H1 (cell line): ENCODE measurements at regions not wholly inside any gene's neighbourhood (a gene's known extent, or its start where the extent isn't known, plus 50 kb on each side); places are given as distances from the start of the nearest gene placed in this dataset.

Source experiments
- CTCF ChIA-PET: fragments of 300-600 bp; sonication (Branson Sonifier 250); formaldehyde crosslinking; loops from one replicate; lab custom pipeline; 2021; ENCODE audit not compliant: partially characterized antibody; lab: Charles Lee
- POLR2A ChIA-PET: fragments of 300-600 bp; sonication (Branson Sonifier 250); formaldehyde crosslinking; loops from one replicate; lab custom pipeline; 2021; ENCODE audit warnings: inconsistent platforms; ENCODE audit not compliant: partially characterized antibody; lab: Charles Lee
- DNase-seq, 2 experiments: peaks; one replicate each; pipeline versions ENCODE4 v3.0.0 to v3.0.0-alpha.2; 2010 to 2022; ENCODE audit warnings: low spot score in 2 of 2, low read depth in 1 of 2, mixed read lengths in 1 of 2
- FAIRE-seq: peaks from 2 replicates; lab custom pipeline; 2011; peaks lifted over from hg19 to GRCh38; lab: Jason Lieb, UNC
- H2AFZ ChIP-seq: 2 replicates; pipeline ENCODE4 v1.8.1; 2012; ENCODE audit warnings: low read length, inconsistent platforms
- H2AK5ac ChIP-seq: 2 replicates; pipeline ENCODE4 v1.6.1; 2013; ENCODE audit warnings: low read depth, low read length
- H2BK120ac ChIP-seq: replicated peaks from 2 replicates; pipeline ENCODE3; 2013; ENCODE audit warnings: low read depth, low read length, inconsistent platforms
- H2BK12ac ChIP-seq: 2 replicates; pipeline ENCODE4 v1.6.1; 2013; ENCODE audit warnings: low read depth, low read length
- H2BK15ac ChIP-seq: 2 replicates; pipeline ENCODE4 v1.6.1; 2013; ENCODE audit warnings: low read length
- H2BK20ac ChIP-seq: 2 replicates; pipeline ENCODE4 v1.6.1; 2013; ENCODE audit warnings: low read length
- H2BK5ac ChIP-seq: 2 replicates; pipeline ENCODE4 v1.6.1; 2013; ENCODE audit warnings: low read depth, low read length
- H3K14ac ChIP-seq: 2 replicates; pipeline ENCODE4 v1.6.1; 2013; ENCODE audit warnings: inconsistent platforms; ENCODE audit not compliant: insufficient read length
- H3K18ac ChIP-seq: 2 replicates; pipeline ENCODE4 v1.6.1; 2013; ENCODE audit warnings: low read length; ENCODE audit errors: extremely low read depth
- H3K23ac ChIP-seq: 2 replicates; pipeline ENCODE4 v1.6.1; 2013; ENCODE audit warnings: inconsistent platforms; ENCODE audit not compliant: insufficient read length
- H3K23me2 ChIP-seq: 2 replicates; pipeline ENCODE4 v1.6.1; 2013; ENCODE audit warnings: low read depth, low read length
- H3K27ac ChIP-seq: 2 replicates; pipeline ENCODE4 v1.6.1; 2011; ENCODE audit warnings: low read depth, low read length, inconsistent platforms
- H3K27me3 ChIP-seq, 4 experiments: replicated peaks in 1 of 4; 1 replicate in 1 of 4; 2 replicates in 3 of 4; pipeline versions ENCODE4 v1.6.1 to v1.8.1; 2011 to 2013; ENCODE audit warnings: low read length in 3 of 4, mild to moderate bottlenecking in 3 of 4, inconsistent platforms in 2 of 4, mixed read lengths in 2 of 4, moderate library complexity in 1 of 4; ENCODE audit not compliant: control insufficient read depth in 3 of 4, insufficient read depth in 3 of 4; ENCODE audit errors: extremely low read depth in 1 of 4
- H3K36me3 ChIP-seq, 4 experiments: 2 replicates each; pipeline versions ENCODE4 v1.6.1 to v1.8.1; 2011 to 2013; ENCODE audit warnings: mild to moderate bottlenecking in 4 of 4, low read length in 3 of 4, moderate library complexity in 2 of 4, control low read depth in 1 of 4, inconsistent platforms in 1 of 4; ENCODE audit not compliant: insufficient read depth in 4 of 4, control insufficient read depth in 2 of 4
- H3K4ac ChIP-seq: replicated peaks from 2 replicates; pipeline ENCODE3; 2013; ENCODE audit warnings: low read length, low read depth, mixed read lengths, inconsistent platforms; ENCODE audit not compliant: insufficient read length
- H3K4me1 ChIP-seq, 4 experiments: replicated peaks in 1 of 4; 1 replicate in 1 of 4; 2 replicates in 3 of 4; pipeline versions ENCODE4 v1.6.1 to v1.8.1; 2011 to 2013; ENCODE audit warnings: low read length in 3 of 4, inconsistent platforms in 2 of 4, mixed read lengths in 1 of 4; ENCODE audit not compliant: insufficient read depth in 4 of 4, control insufficient read depth in 3 of 4
- H3K4me2 ChIP-seq, 2 experiments: 2 replicates each; pipeline versions ENCODE4 v1.6.1 to v1.8.1; 2011 to 2013; ENCODE audit warnings: low read depth in 2 of 2, low read length in 2 of 2, control low read depth in 1 of 2, inconsistent platforms in 1 of 2, mild to moderate bottlenecking in 1 of 2; ENCODE audit not compliant: insufficient read depth in 1 of 2
- H3K4me3 ChIP-seq, 4 experiments: fragments of 200-600, 300-600 bp in 1 of 4; sonication (generic), shearing (Covaris generic), sonication (Bioruptor Twin) in 1 of 4; 2 replicates each; pipeline versions ENCODE4 v1.5.1 to v1.8.1; 2011 to 2016; ENCODE audit warnings: low read length in 4 of 4, low read depth in 3 of 4, control low read depth in 2 of 4, inconsistent platforms in 2 of 4, mild to moderate bottlenecking in 2 of 4, mixed read lengths in 1 of 4, moderate library complexity in 1 of 4; ENCODE audit not compliant: insufficient read depth in 2 of 4; ENCODE audit errors: extremely low read depth in 1 of 4
- H3K56ac ChIP-seq: replicated peaks from 2 replicates; pipeline ENCODE3; 2013; ENCODE audit warnings: low read depth, mild to moderate bottlenecking, mixed read lengths, low read length, inconsistent platforms; ENCODE audit not compliant: insufficient read length
- H3K79me1 ChIP-seq: 2 replicates; pipeline ENCODE4 v1.6.1; 2013; ENCODE audit warnings: low read depth, low read length, control low read depth
- H3K79me2 ChIP-seq, 2 experiments: 2 replicates each; pipeline versions ENCODE4 v1.6.1 to v1.8.1; 2012 to 2013; ENCODE audit warnings: low read length in 2 of 2, mild to moderate bottlenecking in 2 of 2, inconsistent platforms in 1 of 2; ENCODE audit not compliant: insufficient read depth in 2 of 2, control insufficient read depth in 1 of 2
- H3K9ac ChIP-seq, 4 experiments: replicated peaks in 1 of 4; 1 replicate in 1 of 4; 2 replicates in 3 of 4; pipeline versions ENCODE4 v1.6.1 to v1.8.1; 2011 to 2013; ENCODE audit warnings: low read depth in 3 of 4, low read length in 3 of 4, control low read depth in 2 of 4, mild to moderate bottlenecking in 2 of 4, moderate library complexity in 2 of 4, inconsistent platforms in 1 of 4; ENCODE audit errors: extremely low read depth in 1 of 4
- H3K9me3 ChIP-seq, 2 experiments: 2 replicates each; pipeline versions ENCODE4 v1.6.1 to v1.8.1; 2012 to 2013; ENCODE audit warnings: mild to moderate bottlenecking in 2 of 2, moderate library complexity in 2 of 2, control low read depth in 1 of 2, inconsistent platforms in 1 of 2, low read depth in 1 of 2, low read length in 1 of 2, mixed read lengths in 1 of 2; ENCODE audit not compliant: insufficient read depth in 2 of 2
- H4K20me1 ChIP-seq, 2 experiments: replicated peaks in 1 of 2; 2 replicates each; pipeline versions ENCODE3 to v1.8.1; 2011 to 2013; ENCODE audit warnings: inconsistent platforms in 2 of 2, low read length in 2 of 2, mild to moderate bottlenecking in 1 of 2; ENCODE audit not compliant: insufficient read depth in 2 of 2, control insufficient read depth in 1 of 2
- H4K5ac ChIP-seq: 2 replicates; pipeline ENCODE4 v1.6.1; 2013; ENCODE audit warnings: low read length, low read depth, mixed read lengths, inconsistent platforms; ENCODE audit not compliant: insufficient read length
- H4K8ac ChIP-seq: 2 replicates; pipeline ENCODE4 v1.8.0; 2013; ENCODE audit warnings: mild to moderate bottlenecking, moderate library complexity, low read length, inconsistent platforms; ENCODE audit not compliant: insufficient read depth; ENCODE audit errors: extremely low read depth
- H4K91ac ChIP-seq: replicated peaks from 2 replicates; pipeline ENCODE3; 2013; ENCODE audit warnings: low read length, mixed read lengths, inconsistent platforms; ENCODE audit not compliant: insufficient read length
- CHD2 ChIP-seq: IDR thresholded peaks from 2 replicates; pipeline ENCODE4 v1.6.1; 2012; ENCODE audit warnings: low read length, improper control_type of control experiment
- EGR1 ChIP-seq: IDR thresholded peaks from 2 replicates; pipeline ENCODE4 v1.6.1; 2011; ENCODE audit warnings: low read depth, low read length, borderline replicate concordance
- HDAC6 ChIP-seq: IDR thresholded peaks from one replicate; pipeline ENCODE4 v1.7.1; 2012; ENCODE audit warnings: low read depth, mild to moderate bottlenecking, inconsistent platforms, low read length, moderate library complexity
- JUND ChIP-seq: IDR thresholded peaks from 2 replicates; pipeline ENCODE4 v1.6.1; 2011; ENCODE audit warnings: mild to moderate bottlenecking, improper control_type of control experiment, low read length
- KDM1A ChIP-seq: fragments of 200-600, 300-600 bp; sonication (generic); IDR thresholded peaks from 2 replicates; pipeline ENCODE4 v1.7.1; 2016; ENCODE audit warnings: mild to moderate bottlenecking, low read length, borderline replicate concordance
- KDM5A ChIP-seq: fragments of 200-600 bp; IDR thresholded peaks from 2 replicates; pipeline ENCODE4 v1.7.1; 2012; ENCODE audit warnings: mild to moderate bottlenecking, low read length, inconsistent platforms, mixed read lengths
- MAFK ChIP-seq: IDR thresholded peaks from 2 replicates; pipeline ENCODE4 v1.6.1; 2012; ENCODE audit warnings: low read depth, mild to moderate bottlenecking, improper control_type of control experiment, low read length
- NANOG ChIP-seq: IDR thresholded peaks from 2 replicates; pipeline ENCODE4 v1.6.1; 2011; ENCODE audit warnings: low read length, low read depth, mild to moderate bottlenecking, inconsistent platforms; ENCODE audit not compliant: insufficient read depth, poor library complexity, severe bottlenecking
- POLR2A ChIP-seq, 2 experiments: IDR thresholded peaks; 1 replicate in 1 of 2; 2 replicates in 1 of 2; pipeline ENCODE4 v1.6.1; 2011; ENCODE audit warnings: low read depth in 2 of 2, low read length in 2 of 2, mild to moderate bottlenecking in 2 of 2; ENCODE audit errors: control extremely low read depth in 1 of 2
- RNF2 ChIP-seq: fragments of 200-900, 300-1000 bp; sonication (generic); IDR thresholded peaks from 2 replicates; pipeline ENCODE4 v1.7.1; 2016; ENCODE audit warnings: borderline replicate concordance, low read depth, mild to moderate bottlenecking, antibody characterized with exemption, low read length; ENCODE audit not compliant: poor library complexity, severe bottlenecking; ENCODE audit errors: missing control alignments
- SIX5 ChIP-seq: IDR thresholded peaks from 2 replicates; pipeline ENCODE4 v1.6.1; 2011; ENCODE audit warnings: mild to moderate bottlenecking, low read depth, low read length
- SUZ12 ChIP-seq: fragments of 200-600 bp; sonication (generic); IDR thresholded peaks from 2 replicates; pipeline ENCODE4 v1.6.1; 2012; ENCODE audit warnings: mild to moderate bottlenecking, inconsistent platforms, low read length, moderate library complexity, mixed read lengths
- TAF7 ChIP-seq: optimal IDR thresholded peaks from 2 replicates; pipeline ENCODE3; 2011; ENCODE audit warnings: low read depth, mild to moderate bottlenecking, inconsistent platforms, low read length, moderate library complexity, borderline replicate concordance
- TBP ChIP-seq: IDR thresholded peaks from 2 replicates; pipeline ENCODE4 v1.6.1; 2011; ENCODE audit warnings: low read depth, low read length, improper control_type of control experiment
- YY1 ChIP-seq: IDR thresholded peaks from 2 replicates; pipeline ENCODE4 v1.6.1; 2011; ENCODE audit warnings: low read depth, mild to moderate bottlenecking, low read length
- WGBS, 2 experiments: shearing (Covaris generic) in 1 of 2; methylation state at CpG; one replicate each; pipeline versions ENCODE4 v1.1.6 to v1.1.7; 2013 to 2015; ENCODE audit warnings: low lambda C conversion rate in 2 of 2, mixed read lengths in 2 of 2, inconsistent platforms in 1 of 2, low coverage in 1 of 2, missing lambda C conversion rate in 1 of 2; ENCODE audit not compliant: insufficient replicate concordance in 2 of 2, insufficient coverage in 1 of 2, insufficient read length in 1 of 2; ENCODE audit errors: extremely low coverage in 1 of 2, missing lambda C conversion rate in 1 of 2; 5-methylcytosine and 5-hydroxymethylcytosine counted together

DNA sequence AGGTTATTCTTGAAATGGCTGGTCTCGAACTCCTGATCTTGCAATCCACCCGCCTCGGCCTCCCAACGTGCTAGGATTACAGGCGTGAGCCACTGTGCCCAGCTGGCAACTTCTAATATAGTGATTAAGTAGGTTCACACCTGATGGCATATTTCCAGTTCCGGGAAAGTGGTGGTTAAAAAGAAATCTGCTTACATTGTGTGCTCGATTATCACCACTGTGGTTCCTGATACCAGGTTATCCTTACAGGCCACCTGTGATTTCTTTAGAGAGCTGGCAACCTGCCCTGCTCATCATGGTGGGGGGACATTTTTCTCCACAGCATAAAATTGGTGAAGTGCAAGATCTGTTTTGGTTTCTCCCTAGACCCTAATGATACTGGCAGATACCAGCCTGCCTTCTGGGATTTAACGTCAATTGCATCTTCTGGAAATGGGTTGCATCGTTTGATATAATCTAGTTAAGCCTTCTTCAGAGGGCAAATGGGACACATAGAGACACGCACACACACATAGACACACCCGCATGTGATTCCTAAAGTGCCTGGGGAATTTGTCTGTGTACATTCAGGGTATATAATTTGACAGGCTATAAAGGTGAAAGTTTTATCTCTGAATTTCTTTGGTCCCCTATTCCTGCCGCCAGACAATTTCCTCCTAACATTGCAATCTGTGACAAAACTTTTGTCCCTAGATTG lies 49.7 kb upstream of the CITED2 start:
- H3K56ac ChIP-seq = no peak overlapping the region
- no peak overlapping the region for H3K4me2 ChIP-seq
- peaks cover 0 to 3% (median 0%) of the 10 kb centered on the region in 4 experiments; a peak in 1 of 7 replicates for H3K4me1 ChIP-seq
- H3K9me3 ChIP-seq = no peaks in the 10 kb centered on the region
- H2BK20ac ChIP-seq = no peak overlapping the region
- no peak for DNase-seq
- 94% methylated on average over 12 of the region's 12 CpGs; no CpG with 5 or more reads in 1 of the 2 experiments for WGBS, 2 experiments
- no peaks in the 10 kb centered on the region for H3K79me2 ChIP-seq
- H4K91ac ChIP-seq = no peak overlapping the region
- H3K27ac ChIP-seq = no peak overlapping the region
- no peak overlapping the region for H2AFZ ChIP-seq
- no peak for FAIRE-seq
- no peaks in the 10 kb centered on the region for H3K79me1 ChIP-seq
- no peak overlapping the region for H3K23ac ChIP-seq
- ChIA-PET POLR2A (no interaction called here), CTCF (interaction anchor here (0.6 kb wide), 1 partner anchor 45 kb away, joined by 3 read pairs; no protein-coding TSS in a partner anchor)
- H4K20me1 ChIP-seq = no peaks in the 10 kb centered on the region
- no peak overlapping the region for H2BK12ac ChIP-seq
- no peaks in the 10 kb centered on the region for H3K36me3 ChIP-seq
- H3K4ac ChIP-seq = no peak overlapping the region
- H4K5ac ChIP-seq = no peak overlapping the region
- no peak overlapping the region for H2BK15ac ChIP-seq
- H3K23me2 ChIP-seq = no peaks in the 10 kb centered on the region
- no peak overlapping the region for H2AK5ac ChIP-seq
- no peak overlapping the region for H2BK5ac ChIP-seq
- H3K4me3 ChIP-seq = no peak overlapping the region
- no peaks in the 10 kb centered on the region for H3K27me3 ChIP-seq
- H3K9ac ChIP-seq = no peak overlapping the region
- H3K14ac ChIP-seq = no peak overlapping the region
- no peak overlapping the region for H3K18ac ChIP-seq
- no peak overlapping the region for H2BK120ac ChIP-seq
- no peak overlapping the region for H4K8ac ChIP-seq
- TF ChIP-seq TBP (no peak), EGR1 (no peak), POLR2A (IDR thresholded peaks at IDR 0.05; ENCODE audit: control extremely low read depth in 1 of 2, low read depth in 2 of 2, low read length in 2 of 2) (no peak), KDM5A (no peak), NANOG (no peak), MAFK (no peak), HDAC6 (no peak), CHD2 (no peak), SUZ12 (no peak), SIX5 (no peak), TAF7 (no peak), RNF2 (no peak), YY1 (no peak), KDM1A (no peak), JUND (no peak)
